GM23248 (cell line): ENCODE measurements at regions not wholly inside any gene's neighbourhood (a gene's known extent, or its start where the extent isn't known, plus 50 kb on each side); places are given as distances from the start of the nearest gene placed in this dataset.

Source experiments
- EZH2 ChIP-seq: fragments of 200-600 bp; sonication (generic); IDR thresholded peaks from 2 replicates; pipeline ENCODE4 v1.6.1; 2018; ENCODE audit warnings: antibody characterized with exemption, mild to moderate bottlenecking; ENCODE audit not compliant: insufficient read depth, poor library complexity, severe bottlenecking
- EZH2phosphoT487 ChIP-seq: fragments of 200-600 bp; sonication (generic); IDR thresholded peaks from 2 replicates; pipeline ENCODE4 v1.6.1; 2018; ENCODE audit warnings: antibody characterized with exemption, moderate library complexity, mild to moderate bottlenecking, low read depth; ENCODE audit not compliant: insufficient read depth

DNA sequence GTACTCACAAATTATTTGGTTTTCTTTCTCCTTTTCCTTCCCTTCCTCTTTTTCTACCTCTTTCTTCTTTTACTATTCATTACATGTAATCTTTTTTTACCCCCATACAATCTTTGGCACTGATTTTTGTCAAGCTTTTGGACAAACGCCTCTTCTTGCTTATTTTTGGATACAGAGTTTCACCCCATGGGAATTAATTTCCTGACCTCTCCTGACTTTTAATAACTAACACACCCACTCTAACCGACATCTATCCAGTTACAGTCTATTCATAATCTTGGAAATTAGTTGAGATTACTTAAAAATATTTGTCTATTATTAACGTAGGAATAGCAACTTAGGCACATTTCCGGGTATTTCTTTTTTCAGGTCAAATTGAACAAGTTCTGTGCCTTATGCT lies 101.2 kb downstream of the HDGFL1 start:
- TF ChIP-seq EZH2phosphoT487 (no peak), EZH2 (no peak)
